ENCODE measurements at regions not wholly inside any gene's neighbourhood (a gene's known extent, or its start where the extent isn't known, plus 50 kb on each side); places are given as distances from the start of the nearest gene placed in this dataset.

- TF ChIP-seq ZFP30 (CRISPR knock-in tag; IDR thresholded peaks at IDR 0.05) (no peak), ZNF70 (CRISPR knock-in tag; IDR thresholded peaks at IDR 0.05) (no peak), TOX (CRISPR knock-in tag; IDR thresholded peaks at IDR 0.05; ENCODE audit: borderline replicate concordance) (no peak)
Observed at GRCh38 chr1:168824418-168825065, 95.5 kb upstream of the DPT start (continued).

- no peak for ATAC-seq
- no peak for TF ChIP-seq ZC3H10 (CRISPR knock-in tag; IDR thresholded peaks at IDR 0.05)
- no peak for TF ChIP-seq SNAI2 (CRISPR knock-in tag; IDR thresholded peaks at IDR 0.05)
- TF ChIP-seq OSR1 (CRISPR knock-in tag; IDR thresholded peaks at IDR 0.05): no peak
- no peak for TF ChIP-seq TOX (CRISPR knock-in tag; IDR thresholded peaks at IDR 0.05; ENCODE audit: borderline replicate concordance)
- TF ChIP-seq ZNF8 (CRISPR knock-in tag; IDR thresholded peaks at IDR 0.05): no peak
- no peak for TF ChIP-seq ZNF565 (CRISPR knock-in tag; conservative IDR thresholded peaks at IDR 0.05; ENCODE audit: low read depth)
- no peak for TF ChIP-seq CSDC2 (CRISPR knock-in tag; IDR thresholded peaks at IDR 0.05)
- no peak for TF ChIP-seq ARNTL (CRISPR knock-in tag; IDR thresholded peaks at IDR 0.05; ENCODE audit: borderline replicate concordance, low read depth)
- TF ChIP-seq PPARA (CRISPR knock-in tag; IDR thresholded peaks at IDR 0.05; ENCODE audit: borderline replicate concordance): no peak
- TF ChIP-seq TCF4 (CRISPR knock-in tag; IDR thresholded peaks at IDR 0.05; ENCODE audit: borderline replicate concordance): no peak
- no peak for TF ChIP-seq POU6F1 (CRISPR knock-in tag; IDR thresholded peaks at IDR 0.05; ENCODE audit: borderline replicate concordance, low read depth)
- no peak for TF ChIP-seq GLIS3 (CRISPR knock-in tag; IDR thresholded peaks at IDR 0.05)
- TF ChIP-seq CREB5 (CRISPR knock-in tag; IDR thresholded peaks at IDR 0.05; ENCODE audit: low read depth): no peak
- TF ChIP-seq ZNF70 (CRISPR knock-in tag; IDR thresholded peaks at IDR 0.05): no peak
- no peak for TF ChIP-seq ZFP30 (CRISPR knock-in tag; IDR thresholded peaks at IDR 0.05)
- no peak for TF ChIP-seq PATZ1 (CRISPR knock-in tag; IDR thresholded peaks at IDR 0.05; ENCODE audit: borderline replicate concordance)
- no peak for TF ChIP-seq ESRRG (CRISPR knock-in tag; IDR thresholded peaks at IDR 0.05)
- no peak for TF ChIP-seq ZFP3 (CRISPR knock-in tag; IDR thresholded peaks at IDR 0.05)
- no peak for TF ChIP-seq CSRNP3 (CRISPR knock-in tag; IDR thresholded peaks at IDR 0.05)
Observed at GRCh38 chr1:168825129-168825528, 96.1 kb upstream of the DPT start.

GRCh38 chr1:168825820-168826219 lies 96.8 kb upstream of the DPT start:
- no peak for ATAC-seq
- TF ChIP-seq ISL1 (CRISPR knock-in tag; IDR thresholded peaks at IDR 0.05): no peak
- no peak for TF ChIP-seq ESRRG (CRISPR knock-in tag; IDR thresholded peaks at IDR 0.05)
- TF ChIP-seq ZC3H10 (CRISPR knock-in tag; IDR thresholded peaks at IDR 0.05): no peak

GRCh38 chr1:168826269-168826668 lies 97.3 kb upstream of the DPT start:
- TF ChIP-seq TCF4 (CRISPR knock-in tag; IDR thresholded peaks at IDR 0.05; ENCODE audit: borderline replicate concordance) (no peak), ISL1 (CRISPR knock-in tag; IDR thresholded peaks at IDR 0.05) (no peak), ARNTL (CRISPR knock-in tag; IDR thresholded peaks at IDR 0.05; ENCODE audit: borderline replicate concordance, low read depth) (no peak), ZNF565 (CRISPR knock-in tag; conservative IDR thresholded peaks at IDR 0.05; ENCODE audit: low read depth) (no peak), CSRNP3 (CRISPR knock-in tag; IDR thresholded peaks at IDR 0.05) (no peak), SNAI2 (CRISPR knock-in tag; IDR thresholded peaks at IDR 0.05) (no peak)
- no peak for ATAC-seq
